ENCODE measurements at regions not wholly inside any gene's neighbourhood (a gene's known extent, or its start where the extent isn't known, plus 50 kb on each side); places are given as distances from the start of the nearest gene placed in this dataset.
"Not testable (repeated sequence)": the region's sequence is repeated elsewhere in the genome, so short reads cannot be mapped to it uniquely, and the experiment has no call there.

- TF ChIP-seq YY1 (IDR thresholded peaks at IDR 0.05; ENCODE audit: insufficient read depth, insufficient read length); SUZ12 (IDR thresholded peaks at IDR 0.05; ENCODE audit: extremely low read depth, insufficient read depth, insufficient read length): not testable (repeated sequence)
Observed at GRCh38 chr1:226464587-226464971, 56.7 kb upstream of the PARP1 start.
